WTC11 (cell line): ENCODE measurements at regions not wholly inside any gene's neighbourhood (a gene's known extent, or its start where the extent isn't known, plus 50 kb on each side); places are given as distances from the start of the nearest gene placed in this dataset.

Experiments used
- FOXJ3 ChIP-seq: sonication (generic); formaldehyde crosslinking; IDR thresholded peaks from 2 replicates; pipeline ENCODE4 v1.9.0; 2021; ENCODE audit warnings: missing genetic modification reagents, mild to moderate bottlenecking, borderline replicate concordance
- NR2C2 ChIP-seq: sonication (generic); formaldehyde crosslinking; IDR thresholded peaks from 2 replicates; pipeline ENCODE4 v1.8.0; 2022; ENCODE audit warnings: mild to moderate bottlenecking, missing genetic modification reagents
- ZNF121 ChIP-seq: sonication (generic); formaldehyde crosslinking; IDR thresholded peaks from 2 replicates; pipeline ENCODE4 v1.8.0; 2023; ENCODE audit warnings: missing genetic modification reagents
- TF ChIP-seq, protein P1 (sequence below): fragments of 200-600 bp; IDR thresholded peaks from 2 replicates; pipeline ENCODE4 v1.8.0; 2022; ENCODE audit warnings: antibody characterized with exemption

DNA sequence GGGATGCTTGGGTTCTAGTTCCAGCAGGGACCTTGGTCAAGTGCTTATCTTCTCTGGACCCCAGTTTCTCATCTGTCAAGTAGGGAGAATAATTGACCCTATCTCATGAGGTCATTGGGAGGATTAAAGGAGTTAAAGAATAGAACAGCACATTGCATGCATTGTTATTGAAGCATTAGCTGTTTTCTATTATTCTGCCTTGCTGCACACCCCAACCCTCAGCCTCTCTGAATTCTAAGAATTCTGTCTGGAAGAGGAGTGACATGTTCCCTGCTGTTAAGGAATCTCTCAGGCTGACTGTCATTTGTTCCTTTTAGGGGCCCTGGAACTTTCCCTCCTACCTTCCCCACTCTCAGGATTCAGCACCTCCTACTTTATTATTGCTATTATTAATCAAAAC lies 73.9 kb downstream of the NENF start:
- TF ChIP-seq, protein P1, sequence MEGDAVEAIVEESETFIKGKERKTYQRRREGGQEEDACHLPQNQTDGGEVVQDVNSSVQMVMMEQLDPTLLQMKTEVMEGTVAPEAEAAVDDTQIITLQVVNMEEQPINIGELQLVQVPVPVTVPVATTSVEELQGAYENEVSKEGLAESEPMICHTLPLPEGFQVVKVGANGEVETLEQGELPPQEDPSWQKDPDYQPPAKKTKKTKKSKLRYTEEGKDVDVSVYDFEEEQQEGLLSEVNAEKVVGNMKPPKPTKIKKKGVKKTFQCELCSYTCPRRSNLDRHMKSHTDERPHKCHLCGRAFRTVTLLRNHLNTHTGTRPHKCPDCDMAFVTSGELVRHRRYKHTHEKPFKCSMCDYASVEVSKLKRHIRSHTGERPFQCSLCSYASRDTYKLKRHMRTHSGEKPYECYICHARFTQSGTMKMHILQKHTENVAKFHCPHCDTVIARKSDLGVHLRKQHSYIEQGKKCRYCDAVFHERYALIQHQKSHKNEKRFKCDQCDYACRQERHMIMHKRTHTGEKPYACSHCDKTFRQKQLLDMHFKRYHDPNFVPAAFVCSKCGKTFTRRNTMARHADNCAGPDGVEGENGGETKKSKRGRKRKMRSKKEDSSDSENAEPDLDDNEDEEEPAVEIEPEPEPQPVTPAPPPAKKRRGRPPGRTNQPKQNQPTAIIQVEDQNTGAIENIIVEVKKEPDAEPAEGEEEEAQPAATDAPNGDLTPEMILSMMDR = no peak
- TF ChIP-seq ZNF121 (CRISPR knock-in tag) = no peak
- TF ChIP-seq FOXJ3 (CRISPR knock-in tag) = no peak
- TF ChIP-seq NR2C2 (CRISPR knock-in tag) = no peak
